IMR-90 (cell line): ENCODE measurements at regions not wholly inside any gene's neighbourhood (a gene's known extent, or its start where the extent isn't known, plus 50 kb on each side); places are given as distances from the start of the nearest gene placed in this dataset.

ENCODE experiments used
- ATAC-seq: fragments of 200-7000 bp; cut with Tn5 transposase; 2 replicates; pipeline ENCODE4 v1.9.1; 2020; ENCODE audit warnings: low read depth, mild to moderate bottlenecking, moderate library complexity
- BruUV-seq: library from RNA; stranded (reverse); fragments of 400-500 nt; replicated peaks from 2 replicates; lab custom pipeline; 2021; lab: Mats Ljungman, UMichigan
- CTCF ChIA-PET: fragments of 300-600 bp; formaldehyde crosslinking; extraction: SDS; loops from one replicate; lab custom pipeline; 2021; ENCODE audit warnings: antibody characterized with exemption; lab: Yijun Ruan, JAX
- POLR2A ChIA-PET: fragments of 300-600 bp; sonication (Branson Sonifier 250); formaldehyde crosslinking; loops from one replicate; lab custom pipeline; 2022; ENCODE audit warnings: antibody characterized with exemption; ENCODE audit not compliant: unreplicated experiment; lab: Charles Lee
- DNase-seq: peaks from one replicate; pipeline ENCODE4 v3.0.0; 2013
- H2AFZ ChIP-seq: replicated peaks from 2 replicates; pipeline ENCODE3; 2013; ENCODE audit warnings: low read length, mild to moderate bottlenecking; ENCODE audit not compliant: poor library complexity
- H2AK5ac ChIP-seq: 2 replicates; pipeline ENCODE4 v1.6.1; 2013; ENCODE audit warnings: low read depth, low read length, inconsistent platforms
- H2AK9ac ChIP-seq: replicated peaks from 2 replicates; pipeline ENCODE3; 2013; ENCODE audit warnings: mild to moderate bottlenecking, low read depth, low read length, moderate library complexity; ENCODE audit not compliant: poor library complexity
- H2BK120ac ChIP-seq: 2 replicates; pipeline ENCODE4 v1.6.1; 2013; ENCODE audit warnings: low read depth, low read length, inconsistent platforms
- H2BK15ac ChIP-seq: 3 replicates; pipeline ENCODE4 v1.6.1; 2013; ENCODE audit warnings: low read depth, low read length, inconsistent platforms
- H2BK20ac ChIP-seq: 2 replicates; pipeline ENCODE4 v1.6.1; 2013; ENCODE audit warnings: low read depth, mild to moderate bottlenecking, inconsistent platforms, low read length, moderate library complexity
- H2BK5ac ChIP-seq: 2 replicates; pipeline ENCODE4 v1.6.1; 2013; ENCODE audit warnings: mild to moderate bottlenecking, low read depth, low read length, inconsistent platforms; ENCODE audit not compliant: poor library complexity, severe bottlenecking
- H3K14ac ChIP-seq: replicated peaks from 2 replicates; pipeline ENCODE4 v1.6.1; 2013; ENCODE audit warnings: low read depth, low read length, inconsistent platforms
- H3K18ac ChIP-seq: 2 replicates; pipeline ENCODE4 v1.6.1; 2013; ENCODE audit warnings: low read depth, low read length, control low read depth
- H3K23ac ChIP-seq: 2 replicates; pipeline ENCODE4 v1.6.1; 2013; ENCODE audit warnings: low read depth, low read length, inconsistent platforms
- H3K27ac ChIP-seq: 2 replicates; pipeline ENCODE4 v1.5.1; 2013; ENCODE audit warnings: mild to moderate bottlenecking, control low read depth, low read length; ENCODE audit not compliant: insufficient read depth
- H3K27me3 ChIP-seq: 2 replicates; pipeline ENCODE4 v1.6.1; 2013; ENCODE audit warnings: low read length; ENCODE audit not compliant: control insufficient read depth, insufficient read depth
- H3K36me3 ChIP-seq: 2 replicates; pipeline ENCODE4 v1.6.1; 2013; ENCODE audit warnings: low read length, mixed read lengths; ENCODE audit not compliant: control insufficient read depth, insufficient read depth
- H3K4ac ChIP-seq: 2 replicates; pipeline ENCODE4 v1.6.1; 2013; ENCODE audit warnings: low read depth, low read length, inconsistent platforms
- H3K4me1 ChIP-seq: 2 replicates; pipeline ENCODE4 v1.6.1; 2013; ENCODE audit warnings: low read length, mixed read lengths; ENCODE audit not compliant: control insufficient read depth, insufficient read depth
- H3K4me2 ChIP-seq: 2 replicates; pipeline ENCODE4 v1.6.1; 2013; ENCODE audit warnings: low read depth, mild to moderate bottlenecking, control low read depth, low read length, moderate library complexity
- H3K4me3 ChIP-seq: 2 replicates; pipeline ENCODE4 v1.5.1; 2013; ENCODE audit warnings: low read depth, mild to moderate bottlenecking, control low read depth, low read length, moderate library complexity; ENCODE audit not compliant: insufficient read depth
- H3K56ac ChIP-seq: 2 replicates; pipeline ENCODE4 v1.6.1; 2013; ENCODE audit warnings: low read length, inconsistent platforms; ENCODE audit not compliant: insufficient read depth; ENCODE audit errors: extremely low read depth
- H3K79me1 ChIP-seq, 2 experiments: 2 replicates each; pipeline ENCODE4 v1.6.1; 2013; ENCODE audit warnings: low read length in 2 of 2, inconsistent platforms in 1 of 2, low read depth in 1 of 2
- H3K9ac ChIP-seq: 2 replicates; pipeline ENCODE4 v1.6.1; 2013; ENCODE audit warnings: low read depth, low read length, control low read depth
- H3K9me1 ChIP-seq: 2 replicates; pipeline ENCODE4 v1.6.1; 2013; ENCODE audit warnings: low read length, inconsistent platforms; ENCODE audit not compliant: insufficient read depth
- H3K9me3 ChIP-seq: 2 replicates; pipeline ENCODE4 v1.6.1; 2013; ENCODE audit warnings: low read length; ENCODE audit not compliant: control insufficient read depth, insufficient read depth
- H4K20me1 ChIP-seq: 2 replicates; pipeline ENCODE4 v1.6.1; 2013; ENCODE audit warnings: low read length, inconsistent platforms; ENCODE audit not compliant: insufficient read depth
- H4K5ac ChIP-seq: 2 replicates; pipeline ENCODE4 v1.6.1; 2013; ENCODE audit warnings: mild to moderate bottlenecking, low read depth, low read length, control low read depth
- H4K8ac ChIP-seq, 2 experiments: 2 replicates each; pipeline ENCODE4 v1.6.1; 2013; ENCODE audit warnings: low read depth in 2 of 2, low read length in 2 of 2, control low read depth in 1 of 2, inconsistent platforms in 1 of 2
- H4K91ac ChIP-seq: 2 replicates; pipeline ENCODE4 v1.6.1; 2013; ENCODE audit warnings: low read depth, low read length, inconsistent platforms; ENCODE audit not compliant: insufficient read depth
- BHLHE40 ChIP-seq: fragments of 150-350 bp; IDR thresholded peaks from 2 replicates; pipeline ENCODE4 v1.6.1; 2016; ENCODE audit warnings: mild to moderate bottlenecking, low read depth, low read length
- CEBPB ChIP-seq: IDR thresholded peaks from 2 replicates; pipeline ENCODE4 v1.6.1; 2012; ENCODE audit warnings: low read depth, low read length, improper control_type of control experiment
- CHD1 ChIP-seq: IDR thresholded peaks from 2 replicates; pipeline ENCODE4 v1.6.1; 2012; ENCODE audit warnings: low read depth, low read length, improper control_type of control experiment
- CTCF ChIP-seq: conservative IDR thresholded peaks from 2 replicates; pipeline ENCODE4 v1.5.1; 2012; ENCODE audit warnings: mild to moderate bottlenecking, low read depth, low read length, improper control_type of control experiment
- ELK1 ChIP-seq: fragments of 150-350 bp; IDR thresholded peaks from 2 replicates; pipeline ENCODE4 v1.6.1; 2016; ENCODE audit warnings: low read depth, mild to moderate bottlenecking, low read length, moderate library complexity, borderline replicate concordance
- FOS ChIP-seq: fragments of 150-350 bp; IDR thresholded peaks from 2 replicates; pipeline ENCODE4 v1.6.1; 2016; ENCODE audit warnings: low read depth, low read length
- MXI1 ChIP-seq: IDR thresholded peaks from 2 replicates; pipeline ENCODE4 v1.6.1; 2012; ENCODE audit warnings: low read depth, mild to moderate bottlenecking, low read length, moderate library complexity, borderline replicate concordance
- RFX5 ChIP-seq: IDR thresholded peaks from 2 replicates; pipeline ENCODE4 v1.8.0; 2012; ENCODE audit warnings: low read depth, mild to moderate bottlenecking, low read length, moderate library complexity
- USF2 ChIP-seq: fragments of 150-350 bp; IDR thresholded peaks from 2 replicates; pipeline ENCODE4 v1.6.1; 2017; ENCODE audit warnings: mild to moderate bottlenecking, antibody characterized with exemption, low read length, low read depth
- WGBS, 2 experiments: methylation state at CpG; one replicate each; pipeline versions ENCODE4 v1.1.5 to v1.1.7; 2013; ENCODE audit warnings: missing lambda C conversion rate in 2 of 2; ENCODE audit not compliant: insufficient read length in 1 of 2; ENCODE audit errors: extremely low coverage in 2 of 2; 5-methylcytosine and 5-hydroxymethylcytosine counted together
- dilution Hi-C: fragments of 300-500 bp; cut with HindIII; formaldehyde crosslinking; loops from one replicate; pipeline ENCODE4 v1.14.3; 2018; ENCODE audit warnings: low sequenced_read_pairs; ENCODE audit not compliant: unreplicated experiment
- in situ Hi-C: fragments of 300-500 bp; cut with MboI; formaldehyde crosslinking; loops from 3 replicates; pipeline ENCODE4 v1.14.3; 2019; ENCODE audit warnings: low sequenced_read_pairs, inconsistent platforms, mixed read lengths
- intact Hi-C: fragments of 100-400 bp; cut with micrococcal nuclease; formaldehyde crosslinking; loops from 2 replicates; pipeline ENCODE4 v1.10.0; 2022

GRCh38 chr10:65618126-65618525 is 1307.7 kb upstream of the LRRTM3 start:
- no peaks in the 10 kb centered on the region for H3K9me1 ChIP-seq
- H3K9ac ChIP-seq, result no peak overlapping the region
- dilution Hi-C loops, result no loop called here
- no peak overlapping the region for H2BK20ac ChIP-seq
- in situ Hi-C loops, result no loop called here
- H3K27ac ChIP-seq, result no peak overlapping the region
- no peak overlapping the region for H3K23ac ChIP-seq
- no peak overlapping the region for H2AFZ ChIP-seq
- H3K4me3 ChIP-seq, result no peak overlapping the region
- H3K9me3 ChIP-seq, result peaks cover 2% of the 10 kb centered on the region; the same call in 1 of the 2 replicates
- ATAC-seq (no peak), DNase-seq (peak; percentile 17)
- intact Hi-C loops, result no loop called here
- no TSS peak for BruUV-seq
- no peak overlapping the region for H2AK9ac ChIP-seq
- no peak overlapping the region for H3K56ac ChIP-seq
- H2BK120ac ChIP-seq, result no peak overlapping the region
- H3K14ac ChIP-seq, result no peak overlapping the region
- H3K27me3 ChIP-seq, result no peaks in the 10 kb centered on the region
- H3K4me1 ChIP-seq, result no peaks in the 10 kb centered on the region
- H3K4ac ChIP-seq, result no peak overlapping the region
- H2BK15ac ChIP-seq, result no peak overlapping the region
- CTCF ChIA-PET, result interaction anchor here (0.7 kb wide), 1 partner anchor 1752 kb away, joined by 3 read pairs; no protein-coding TSS in a partner anchor
- no peak overlapping the region for H2AK5ac ChIP-seq
- H4K20me1 ChIP-seq, result no peaks in the 10 kb centered on the region
- no peak overlapping the region for H2BK5ac ChIP-seq
- no peaks in the 10 kb centered on the region for H3K36me3 ChIP-seq
- TF ChIP-seq MXI1, result no peak
- TF ChIP-seq RFX5, result no peak
- no peak for TF ChIP-seq BHLHE40
- no peak for TF ChIP-seq USF2
- no peak for TF ChIP-seq CTCF
- no peak for TF ChIP-seq CEBPB
- no peak for TF ChIP-seq ELK1
- no peak for TF ChIP-seq FOS
- TF ChIP-seq CHD1, result no peak
- no peak overlapping the region for H3K4me2 ChIP-seq
- H3K79me1 ChIP-seq, result no peaks in the 10 kb centered on the region
- H4K5ac ChIP-seq, result no peak overlapping the region
- no CpG with 5 or more reads among the region's 1 CpG for WGBS, 2 experiments
- POLR2A ChIA-PET, result no interaction called here
- no peak overlapping the region for H4K91ac ChIP-seq
- no peak overlapping the region for H4K8ac ChIP-seq
- no peak overlapping the region for H3K18ac ChIP-seq
